HCT116 (cell line): ENCODE measurements at regions not wholly inside any gene's neighbourhood (a gene's known extent, or its start where the extent isn't known, plus 50 kb on each side); places are given as distances from the start of the nearest gene placed in this dataset.

Experiments
- ATAC-seq: fragments of 200-7000 bp; cut with Tn5 transposase; 2 replicates; pipeline ENCODE4 v1.9.1; 2020; ENCODE audit warnings: mild to moderate bottlenecking, moderate library complexity
- BruUV-seq: library from RNA; stranded (reverse); fragments of 400-500 nt; replicated peaks from 2 replicates; lab custom pipeline; 2021; lab: Mats Ljungman, UMichigan
- CTCF ChIA-PET: fragments of 300-600 bp; sonication (Branson Sonifier 250); formaldehyde crosslinking; loops from one replicate; lab custom pipeline; 2021; ENCODE audit warnings: antibody characterized with exemption; lab: Charles Lee
- POLR2A ChIA-PET: fragments of 300-600, 350-600 bp; sonication (Branson Sonifier 250); formaldehyde crosslinking; loops from one replicate; lab custom pipeline; 2021; ENCODE audit warnings: antibody characterized with exemption; lab: Charles Lee
- RAD21 ChIA-PET, 2 experiments: fragments of 300-600 bp; sonication (Branson Sonifier 250); formaldehyde crosslinking; loops; one replicate each; lab custom pipeline; 2023; ENCODE audit warnings: low total read pairs in 2 of 2; ENCODE audit not compliant: uncharacterized antibody in 2 of 2, unreplicated experiment in 2 of 2, low non-redundant PET in 1 of 2; lab: Charles Lee
- DNase-seq: peaks from one replicate; pipeline ENCODE4 v3.0.0-alpha.2; 2010; ENCODE audit warnings: low read depth, low spot score
- H2AFZ ChIP-seq: fragments of 200-600 bp; shearing (Covaris generic), sonication (generic); 2 replicates; pipeline ENCODE4 v1.6.1; 2017; ENCODE audit warnings: low read depth, mixed run types, mixed read lengths, antibody characterized with exemption, low read length; ENCODE audit not compliant: poor library complexity, severe bottlenecking
- H3K27ac ChIP-seq: 2 replicates; pipeline ENCODE4 v1.5.1; 2012; ENCODE audit warnings: low read depth, low read length
- H3K27me3 ChIP-seq: fragments of 200-600 bp; sonication (generic); 2 replicates; pipeline ENCODE4 v1.6.1; 2016; ENCODE audit warnings: mixed run types, low read length, mixed read lengths; ENCODE audit not compliant: insufficient read depth
- H3K36me3 ChIP-seq, 2 experiments: fragments of 200-500 bp in 1 of 2; fragments of 200-600 bp in 1 of 2; sonication (Bioruptor generic) in 1 of 2; sonication (generic) in 1 of 2; 2 replicates each; pipeline versions ENCODE4 v1.5.1 to v1.6.1; 2014 to 2016; ENCODE audit warnings: low read length in 2 of 2, inconsistent platforms in 1 of 2, mixed read lengths in 1 of 2, mixed run types in 1 of 2; ENCODE audit not compliant: insufficient read depth in 2 of 2, control insufficient read depth in 1 of 2
- H3K4me1 ChIP-seq, 2 experiments: fragments of 200-600 bp in 1 of 2; sonication (generic) in 1 of 2; 2 replicates each; pipeline versions ENCODE4 v1.5.1 to v1.6.1; 2012 to 2017; ENCODE audit warnings: low read length in 2 of 2, inconsistent platforms in 1 of 2, mild to moderate bottlenecking in 1 of 2, mixed read lengths in 1 of 2, mixed run types in 1 of 2, moderate library complexity in 1 of 2; ENCODE audit not compliant: insufficient read depth in 2 of 2, control insufficient read depth in 1 of 2
- H3K4me2 ChIP-seq: fragments of 200-600 bp; sonication (generic); 2 replicates; pipeline ENCODE4 v1.6.1; 2017; ENCODE audit warnings: mixed run types, low read length, mixed read lengths
- H3K4me3 ChIP-seq, 2 experiments: fragments of 200-600 bp in 1 of 2; sonication (generic) in 1 of 2; replicated peaks in 1 of 2; 2 replicates each; pipeline ENCODE4 v1.5.1; 2011 to 2016; ENCODE audit warnings: low read length in 2 of 2, control low read depth in 1 of 2, low read depth in 1 of 2, mild to moderate bottlenecking in 1 of 2, mixed read lengths in 1 of 2, mixed run types in 1 of 2
- H3K79me2 ChIP-seq: fragments of 200-600 bp; sonication (generic); 2 replicates; pipeline ENCODE4 v1.6.1; 2017; ENCODE audit warnings: mild to moderate bottlenecking, mixed run types, low read length, moderate library complexity, mixed read lengths; ENCODE audit not compliant: insufficient read depth
- H3K9ac ChIP-seq: fragments of 200-600 bp; sonication (generic); 2 replicates; pipeline ENCODE4 v1.6.1; 2016; ENCODE audit warnings: low read length, mixed read lengths
- H3K9me2 ChIP-seq: fragments of 200-600 bp; sonication (generic), shearing (Covaris generic); 2 replicates; pipeline ENCODE4 v1.6.1; 2017; ENCODE audit warnings: mixed run types, mild to moderate bottlenecking, moderate library complexity; ENCODE audit not compliant: insufficient read depth
- H3K9me3 ChIP-seq, 2 experiments: fragments of 200-500 bp in 1 of 2; fragments of 200-600 bp in 1 of 2; sonication (Bioruptor generic) in 1 of 2; sonication (generic) in 1 of 2; 2 replicates each; pipeline ENCODE4 v1.6.1; 2014 to 2017; ENCODE audit warnings: low read length in 2 of 2, mixed read lengths in 2 of 2, inconsistent platforms in 1 of 2, low read depth in 1 of 2, mild to moderate bottlenecking in 1 of 2, mixed run types in 1 of 2, moderate library complexity in 1 of 2; ENCODE audit not compliant: control insufficient read depth in 1 of 2, insufficient read depth in 1 of 2
- H4K20me1 ChIP-seq: fragments of 200-600 bp; sonication (generic), shearing (Covaris generic); 2 replicates; pipeline ENCODE4 v1.6.1; 2017; ENCODE audit warnings: mixed run types, mild to moderate bottlenecking, moderate library complexity; ENCODE audit not compliant: insufficient read depth
- EGR1 ChIP-seq: IDR thresholded peaks from 2 replicates; pipeline ENCODE4 v1.6.1; 2012; ENCODE audit warnings: low read depth
- ELF1 ChIP-seq: IDR thresholded peaks from 2 replicates; pipeline ENCODE4 v1.6.1; 2012; ENCODE audit warnings: low read depth, borderline replicate concordance
- POLR2A ChIP-seq: IDR thresholded peaks from 2 replicates; pipeline ENCODE4 v1.7.0; 2011; ENCODE audit warnings: borderline replicate concordance; ENCODE audit not compliant: insufficient read depth, insufficient read length; ENCODE audit errors: extremely low read depth
- SIN3A ChIP-seq: IDR thresholded peaks from 2 replicates; pipeline ENCODE4 v1.6.1; 2012; ENCODE audit warnings: low read depth
- SP1 ChIP-seq: IDR thresholded peaks from 2 replicates; pipeline ENCODE4 v1.6.1; 2012; ENCODE audit warnings: low read depth
- SRF ChIP-seq: IDR thresholded peaks from 2 replicates; pipeline ENCODE4 v1.6.1; 2012; ENCODE audit warnings: low read depth
- intact Hi-C: fragments of 100-400 bp; cut with micrococcal nuclease; formaldehyde crosslinking; loops from 2 replicates; pipeline ENCODE4 v1.10.0; 2022
- TF ChIP-seq, protein P1 (sequence below): IDR thresholded peaks from 2 replicates; pipeline ENCODE4 v1.6.1; 2012; ENCODE audit warnings: low read depth
- TF ChIP-seq, protein P2 (sequence below): IDR thresholded peaks from 2 replicates; pipeline ENCODE4 v1.6.1; 2012

- Histone ChIP-seq H3K27me3 (no peaks in the 10 kb centered on the region), H3K9me2 (no peaks in the 10 kb centered on the region), H3K27ac (no peak overlapping the region), H3K4me1 (peaks cover 0 to 6% of the 10 kb centered on the region in 2 experiments; a peak in 1 of 4 replicates), H4K20me1 (no peaks in the 10 kb centered on the region), H2AFZ (no peak overlapping the region), H3K9me3 (no peaks in the 10 kb centered on the region), H3K9ac (no peak overlapping the region), H3K4me2 (no peak overlapping the region), H3K4me3 (no peak overlapping the region), H3K36me3 (no peaks in the 10 kb centered on the region), H3K79me2 (no peaks in the 10 kb centered on the region)
- POLR2A ChIA-PET = no interaction called here
- no TSS peak for BruUV-seq
- intact Hi-C loops = no loop called here
- CTCF ChIA-PET = no interaction called here
- ATAC-seq = no peak
- TF ChIP-seq ELF1 (no peak), SIN3A (no peak), EGR1 (no peak), POLR2A (no peak), SP1 (no peak), SRF (no peak)
- TF ChIP-seq, protein P1, sequence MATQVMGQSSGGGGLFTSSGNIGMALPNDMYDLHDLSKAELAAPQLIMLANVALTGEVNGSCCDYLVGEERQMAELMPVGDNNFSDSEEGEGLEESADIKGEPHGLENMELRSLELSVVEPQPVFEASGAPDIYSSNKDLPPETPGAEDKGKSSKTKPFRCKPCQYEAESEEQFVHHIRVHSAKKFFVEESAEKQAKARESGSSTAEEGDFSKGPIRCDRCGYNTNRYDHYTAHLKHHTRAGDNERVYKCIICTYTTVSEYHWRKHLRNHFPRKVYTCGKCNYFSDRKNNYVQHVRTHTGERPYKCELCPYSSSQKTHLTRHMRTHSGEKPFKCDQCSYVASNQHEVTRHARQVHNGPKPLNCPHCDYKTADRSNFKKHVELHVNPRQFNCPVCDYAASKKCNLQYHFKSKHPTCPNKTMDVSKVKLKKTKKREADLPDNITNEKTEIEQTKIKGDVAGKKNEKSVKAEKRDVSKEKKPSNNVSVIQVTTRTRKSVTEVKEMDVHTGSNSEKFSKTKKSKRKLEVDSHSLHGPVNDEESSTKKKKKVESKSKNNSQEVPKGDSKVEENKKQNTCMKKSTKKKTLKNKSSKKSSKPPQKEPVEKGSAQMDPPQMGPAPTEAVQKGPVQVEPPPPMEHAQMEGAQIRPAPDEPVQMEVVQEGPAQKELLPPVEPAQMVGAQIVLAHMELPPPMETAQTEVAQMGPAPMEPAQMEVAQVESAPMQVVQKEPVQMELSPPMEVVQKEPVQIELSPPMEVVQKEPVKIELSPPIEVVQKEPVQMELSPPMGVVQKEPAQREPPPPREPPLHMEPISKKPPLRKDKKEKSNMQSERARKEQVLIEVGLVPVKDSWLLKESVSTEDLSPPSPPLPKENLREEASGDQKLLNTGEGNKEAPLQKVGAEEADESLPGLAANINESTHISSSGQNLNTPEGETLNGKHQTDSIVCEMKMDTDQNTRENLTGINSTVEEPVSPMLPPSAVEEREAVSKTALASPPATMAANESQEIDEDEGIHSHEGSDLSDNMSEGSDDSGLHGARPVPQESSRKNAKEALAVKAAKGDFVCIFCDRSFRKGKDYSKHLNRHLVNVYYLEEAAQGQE = no peak
- TF ChIP-seq, protein P2, sequence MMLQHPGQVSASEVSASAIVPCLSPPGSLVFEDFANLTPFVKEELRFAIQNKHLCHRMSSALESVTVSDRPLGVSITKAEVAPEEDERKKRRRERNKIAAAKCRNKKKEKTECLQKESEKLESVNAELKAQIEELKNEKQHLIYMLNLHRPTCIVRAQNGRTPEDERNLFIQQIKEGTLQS = no peak
- no peak for DNase-seq
- RAD21 ChIA-PET = no interaction called here
Measured at GRCh38 chr10:4549139-4549653, 276.8 kb upstream of the AKR1E2 start.
